ENCODE measurements at regions not wholly inside any gene's neighbourhood (a gene's known extent, or its start where the extent isn't known, plus 50 kb on each side); places are given as distances from the start of the nearest gene placed in this dataset.

DNA sequence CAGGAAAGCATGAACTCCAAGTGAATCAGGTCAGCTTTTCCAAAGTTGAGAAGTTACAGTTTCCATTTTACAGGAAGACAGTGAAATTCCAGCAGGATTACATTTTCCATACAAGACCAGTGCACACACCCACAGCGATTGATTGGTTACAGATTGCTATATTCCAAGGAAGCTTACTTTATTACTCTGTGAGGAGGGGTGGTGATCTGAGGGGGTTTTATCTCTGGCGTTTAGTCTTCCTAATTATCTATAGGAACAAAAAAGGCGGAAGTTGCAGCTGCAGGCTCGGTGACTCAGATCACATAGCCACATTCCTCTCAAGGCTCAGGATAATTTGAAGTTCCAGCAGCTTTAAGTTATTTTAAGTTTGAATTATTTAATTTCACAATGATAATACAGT, 450.4 kb upstream of the NMUR2 start:
- Histone ChIP-seq H3K27ac (no peak overlapping the region), H3K9me3 (ENCODE audit: low read depth, low read length) (no peaks in the 10 kb centered on the region), H3K4me3 (no peak overlapping the region), H3K9ac (ENCODE audit: insufficient read length) (no peak overlapping the region), H3K36me3 (ENCODE audit: insufficient read depth, low read length) (no peaks in the 10 kb centered on the region)
- no peak for TF ChIP-seq EZH2 (IDR thresholded peaks at IDR 0.05)
- no peak for TF ChIP-seq FOXP2 (optimal IDR thresholded peaks at IDR 0.05; ENCODE audit: control extremely low read depth, extremely low read length, insufficient read depth)
- no peak for DNase-seq (ENCODE audit: low read depth, low spot score)

GRCh38 chr5:152861231-152861630, 456.2 kb upstream of the NMUR2 start:
- DNase-seq (ENCODE audit: low read depth, low spot score): no peak
- no peaks in the 10 kb centered on the region for H3K36me3 ChIP-seq (ENCODE audit: insufficient read depth, low read length)
- H3K9me3 ChIP-seq (ENCODE audit: low read depth, low read length): no peaks in the 10 kb centered on the region
- TF ChIP-seq POLR2AphosphoS5 (IDR thresholded peaks at IDR 0.05; ENCODE audit: borderline replicate concordance, low read depth, low read length): no peak
- TF ChIP-seq EZH2 (IDR thresholded peaks at IDR 0.05): no peak
- TF ChIP-seq FOXP2 (optimal IDR thresholded peaks at IDR 0.05; ENCODE audit: control extremely low read depth, extremely low read length, insufficient read depth): no peak
- no peak overlapping the region for H3K4me3 ChIP-seq
- no peak overlapping the region for H3K9ac ChIP-seq (ENCODE audit: insufficient read length)
- H3K27ac ChIP-seq: no peak overlapping the region

DNA sequence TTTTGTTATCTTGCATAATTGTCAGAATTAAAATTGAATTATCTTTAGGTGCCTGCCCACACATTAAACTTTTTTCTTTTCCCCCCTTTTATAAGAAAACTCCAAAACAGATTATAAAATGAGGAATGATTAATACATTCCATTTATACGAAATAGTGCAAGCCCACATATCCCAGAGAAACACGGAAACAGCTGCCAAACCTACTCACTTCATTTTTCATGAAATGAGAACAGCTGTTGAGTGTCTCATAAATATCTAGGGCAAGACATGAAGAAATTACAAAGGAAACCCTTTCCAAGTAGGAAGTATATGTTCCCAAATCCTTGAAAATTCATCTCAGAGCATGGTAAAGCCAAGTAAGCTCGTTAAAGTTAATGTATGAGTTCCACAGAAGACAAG, 459.4 kb upstream of the NMUR2 start:
- Histone ChIP-seq H3K9ac (ENCODE audit: insufficient read length) (no peak overlapping the region), H3K4me3 (no peak overlapping the region), H3K9me3 (ENCODE audit: low read depth, low read length) (no peaks in the 10 kb centered on the region), H3K27ac (no peak overlapping the region), H3K36me3 (ENCODE audit: insufficient read depth, low read length) (no peaks in the 10 kb centered on the region)
- no peak for TF ChIP-seq EZH2 (IDR thresholded peaks at IDR 0.05)
- no peak for TF ChIP-seq FOXP2 (optimal IDR thresholded peaks at IDR 0.05; ENCODE audit: control extremely low read depth, extremely low read length, insufficient read depth)
- DNase-seq (ENCODE audit: low read depth, low spot score): no peak

GRCh38 chr5:152864991-152865390, 459.9 kb upstream of the NMUR2 start:
- Histone ChIP-seq H3K27ac (no peak overlapping the region), H3K9me3 (ENCODE audit: low read depth, low read length) (no peaks in the 10 kb centered on the region), H3K4me3 (no peak overlapping the region), H3K36me3 (ENCODE audit: insufficient read depth, low read length) (no peaks in the 10 kb centered on the region), H3K9ac (ENCODE audit: insufficient read length) (no peak overlapping the region)
- no peak for DNase-seq (ENCODE audit: low read depth, low spot score)
- TF ChIP-seq FOXP2 (optimal IDR thresholded peaks at IDR 0.05; ENCODE audit: control extremely low read depth, extremely low read length, insufficient read depth): no peak
- no peak for TF ChIP-seq POLR2AphosphoS5 (IDR thresholded peaks at IDR 0.05; ENCODE audit: borderline replicate concordance, low read depth, low read length)
- TF ChIP-seq EZH2 (IDR thresholded peaks at IDR 0.05): no peak

GRCh38 chr5:152869971-152870370, 464.9 kb upstream of the NMUR2 start:
- no peak overlapping the region for H3K4me3 ChIP-seq
- DNase-seq (ENCODE audit: low read depth, low spot score): no peak
- H3K36me3 ChIP-seq (ENCODE audit: insufficient read depth, low read length): no peaks in the 10 kb centered on the region
- H3K9ac ChIP-seq (ENCODE audit: insufficient read length): no peak overlapping the region
- H3K27ac ChIP-seq: no peak overlapping the region
- no peaks in the 10 kb centered on the region for H3K9me3 ChIP-seq (ENCODE audit: low read depth, low read length)
- TF ChIP-seq FOXP2 (optimal IDR thresholded peaks at IDR 0.05; ENCODE audit: control extremely low read depth, extremely low read length, insufficient read depth) (no peak), EZH2 (IDR thresholded peaks at IDR 0.05) (no peak), POLR2AphosphoS5 (IDR thresholded peaks at IDR 0.05; ENCODE audit: borderline replicate concordance, low read depth, low read length) (no peak)

DNA sequence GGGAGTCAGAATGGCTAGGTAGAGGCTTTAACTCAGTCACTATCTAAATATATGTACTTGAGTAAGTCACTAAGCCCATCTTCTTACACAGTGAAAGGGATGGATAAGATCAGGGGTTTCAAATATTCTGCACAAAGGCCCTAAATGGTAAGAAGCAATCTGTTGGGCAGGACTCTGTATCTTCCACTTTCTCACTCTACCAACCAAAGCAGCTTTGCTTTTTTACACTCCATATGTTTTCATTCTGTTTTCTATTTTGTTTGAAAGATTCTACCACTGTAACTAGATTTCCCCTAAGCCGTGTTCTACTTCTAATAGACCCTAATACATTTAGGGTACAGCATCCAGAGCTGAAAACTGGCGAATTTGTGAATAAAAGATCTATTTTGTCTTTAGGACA, 477.5 kb upstream of the NMUR2 start:
- H3K9me3 ChIP-seq (ENCODE audit: low read depth, low read length): no peaks in the 10 kb centered on the region
- H3K27ac ChIP-seq: no peak overlapping the region
- no peak for TF ChIP-seq EZH2 (IDR thresholded peaks at IDR 0.05)
- no peak for TF ChIP-seq POLR2AphosphoS5 (IDR thresholded peaks at IDR 0.05; ENCODE audit: borderline replicate concordance, low read depth, low read length)
- no peak for TF ChIP-seq FOXP2 (optimal IDR thresholded peaks at IDR 0.05; ENCODE audit: control extremely low read depth, extremely low read length, insufficient read depth)
- no peak for DNase-seq (ENCODE audit: low read depth, low spot score)
- no peak overlapping the region for H3K9ac ChIP-seq (ENCODE audit: insufficient read length)
- no peaks in the 10 kb centered on the region for H3K36me3 ChIP-seq (ENCODE audit: insufficient read depth, low read length)
- no peak overlapping the region for H3K4me3 ChIP-seq

DNA sequence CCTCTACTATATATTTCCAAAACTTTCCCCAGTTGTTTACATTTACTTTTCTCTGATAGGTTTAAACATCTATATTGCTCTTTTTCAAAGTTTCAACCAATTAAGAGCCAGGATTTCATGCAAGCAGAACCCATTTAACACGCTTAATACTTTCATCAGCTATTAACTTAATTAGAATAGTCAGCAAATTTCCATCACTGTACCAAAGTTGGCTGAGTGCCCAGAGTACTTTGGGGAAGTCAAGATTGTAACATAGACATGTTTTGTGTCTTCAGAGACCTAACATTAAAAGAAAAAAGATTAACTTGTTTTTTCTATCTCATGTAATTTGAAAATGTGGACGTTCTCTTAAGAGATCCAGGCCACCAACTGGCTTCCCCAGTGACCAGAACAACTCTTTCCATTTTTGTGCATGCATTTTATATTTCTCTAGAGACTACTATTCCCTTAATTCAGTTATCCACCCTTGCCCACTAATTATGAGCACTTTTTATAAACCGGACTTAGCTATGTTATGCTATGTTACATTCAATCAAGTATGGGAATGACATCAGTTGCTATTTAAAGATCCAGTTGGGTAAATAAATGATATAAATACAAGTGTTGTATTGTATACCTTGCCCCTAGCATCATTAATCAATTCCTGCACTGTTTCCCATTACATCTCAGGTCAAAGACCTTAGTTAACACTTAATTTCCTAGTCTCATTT, 478.1 kb upstream of the NMUR2 start:
- no peaks in the 10 kb centered on the region for H3K36me3 ChIP-seq (ENCODE audit: insufficient read depth, low read length)
- no peak for TF ChIP-seq FOXP2 (optimal IDR thresholded peaks at IDR 0.05; ENCODE audit: control extremely low read depth, extremely low read length, insufficient read depth)
- no peak for TF ChIP-seq EZH2 (IDR thresholded peaks at IDR 0.05)
- no peak for TF ChIP-seq POLR2AphosphoS5 (IDR thresholded peaks at IDR 0.05; ENCODE audit: borderline replicate concordance, low read depth, low read length)
- H3K4me3 ChIP-seq: no peak overlapping the region
- no peak overlapping the region for H3K9ac ChIP-seq (ENCODE audit: insufficient read length)
- DNase-seq (ENCODE audit: low read depth, low spot score): no peak
- no peaks in the 10 kb centered on the region for H3K9me3 ChIP-seq (ENCODE audit: low read depth, low read length)
- H3K27ac ChIP-seq: no peak overlapping the region

DNA sequence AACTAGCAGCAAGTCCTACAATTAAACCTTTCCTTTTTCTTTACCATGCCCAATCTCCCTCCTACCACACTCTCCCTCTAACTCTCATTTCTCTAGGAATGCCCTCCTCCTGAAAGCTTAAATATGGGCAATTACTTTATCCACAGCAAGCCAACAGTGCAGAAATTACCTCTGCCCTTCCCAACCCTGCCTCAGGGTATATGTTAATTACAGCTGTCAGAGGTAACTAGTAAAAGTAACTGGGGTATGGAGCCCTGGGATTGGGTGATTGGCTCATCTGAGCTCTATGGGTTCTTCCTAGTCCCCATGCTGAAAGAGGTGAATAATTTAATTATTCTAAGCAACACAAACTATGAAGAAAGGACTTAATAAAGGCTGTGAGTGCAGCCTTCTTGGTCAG, 478.9 kb upstream of the NMUR2 start:
- TF ChIP-seq FOXP2 (optimal IDR thresholded peaks at IDR 0.05; ENCODE audit: control extremely low read depth, extremely low read length, insufficient read depth) (no peak), EZH2 (IDR thresholded peaks at IDR 0.05) (no peak), POLR2AphosphoS5 (IDR thresholded peaks at IDR 0.05; ENCODE audit: borderline replicate concordance, low read depth, low read length) (no peak)
- Histone ChIP-seq H3K36me3 (ENCODE audit: insufficient read depth, low read length) (no peaks in the 10 kb centered on the region), H3K27ac (no peak overlapping the region), H3K4me3 (no peak overlapping the region), H3K9me3 (ENCODE audit: low read depth, low read length) (no peaks in the 10 kb centered on the region), H3K9ac (ENCODE audit: insufficient read length) (no peak overlapping the region)
- DNase-seq (ENCODE audit: low read depth, low spot score): no peak

DNA sequence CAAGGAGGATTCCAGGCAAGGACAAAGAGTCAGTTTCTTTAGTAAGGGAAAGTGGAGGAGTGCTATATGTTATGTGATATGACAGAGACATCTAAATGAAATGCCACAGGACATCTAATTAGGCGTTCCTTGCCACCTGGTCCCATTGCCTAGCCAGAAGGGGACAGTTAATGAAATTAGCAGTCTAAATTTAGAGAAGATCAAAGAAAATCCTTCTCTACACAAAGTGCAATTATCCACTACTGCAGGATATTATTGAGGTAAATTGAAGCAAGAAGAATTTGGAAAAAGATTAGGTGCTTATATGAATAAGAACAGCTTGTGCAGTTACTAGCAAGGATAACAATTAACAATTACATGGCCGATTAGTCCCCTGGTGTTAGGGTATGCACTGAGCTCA, 495.3 kb upstream of the NMUR2 start:
- no peak overlapping the region for H3K27ac ChIP-seq
- TF ChIP-seq EZH2 (IDR thresholded peaks at IDR 0.05) (no peak), FOXP2 (optimal IDR thresholded peaks at IDR 0.05; ENCODE audit: control extremely low read depth, extremely low read length, insufficient read depth) (no peak)
- H3K9ac ChIP-seq (ENCODE audit: insufficient read length): no peak overlapping the region
- no peak for DNase-seq (ENCODE audit: low read depth, low spot score)
- H3K36me3 ChIP-seq (ENCODE audit: insufficient read depth, low read length): no peaks in the 10 kb centered on the region
- no peak overlapping the region for H3K4me3 ChIP-seq
- H3K9me3 ChIP-seq (ENCODE audit: low read depth, low read length): no peaks in the 10 kb centered on the region

Data from SK-N-MC (cell line).